Lung (tissue), 11 donors: ENCODE measurements at regions not wholly inside any gene's neighbourhood (a gene's known extent, or its start where the extent isn't known, plus 50 kb on each side); places are given as distances from the start of the nearest gene placed in this dataset.

Experiments
- ATAC-seq: fragments of 200-7000 bp; cut with Tn5 transposase; one replicate; pipeline ENCODE4 v1.9.1; 2020; ENCODE audit warnings: moderate number of reproducible peaks; ENCODE audit not compliant: insufficient read depth, low FRiP score
- DNase-seq, 3 donors: peaks; one replicate each; pipeline ENCODE4 v3.0.0-alpha.2; 2013 to 2017
- H3K27ac ChIP-seq, 2 donors: one replicate each; pipeline ENCODE4 v1.5.1; 2013; ENCODE audit warnings: mild to moderate bottlenecking in 2 of 2, moderate library complexity in 2 of 2, control low read depth in 1 of 2, inconsistent platforms in 1 of 2, low read depth in 1 of 2, low read length in 1 of 2
- H3K27me3 ChIP-seq, 3 donors: one replicate each; pipeline ENCODE4 v1.5.1; 2013; ENCODE audit warnings: low read length in 2 of 3; ENCODE audit not compliant: control insufficient read depth in 3 of 3, insufficient read depth in 3 of 3
- H3K36me3 ChIP-seq, 4 donors: one replicate each; pipeline ENCODE4 v1.5.1; 2013; ENCODE audit warnings: low read length in 4 of 4, mild to moderate bottlenecking in 1 of 4, moderate library complexity in 1 of 4; ENCODE audit not compliant: control insufficient read depth in 4 of 4, insufficient read depth in 4 of 4
- H3K4me1 ChIP-seq, 5 donors: one replicate each; pipeline ENCODE4 v1.5.1; 2013; ENCODE audit warnings: low read length in 5 of 5, mild to moderate bottlenecking in 2 of 5, moderate library complexity in 1 of 5; ENCODE audit not compliant: control insufficient read depth in 5 of 5, insufficient read depth in 5 of 5
- H3K4me3 ChIP-seq: one replicate; pipeline ENCODE4 v1.5.1; 2013; ENCODE audit warnings: mild to moderate bottlenecking, control low read depth, moderate library complexity
- H3K9ac ChIP-seq, 2 donors: one replicate each; pipeline ENCODE4 v1.5.1; 2013; ENCODE audit warnings: low read length in 2 of 2, control low read depth in 1 of 2; ENCODE audit not compliant: insufficient read depth in 1 of 2
- H3K9me3 ChIP-seq, 4 donors: one replicate each; pipeline ENCODE4 v1.5.1; 2013; ENCODE audit warnings: low read length in 3 of 4, mild to moderate bottlenecking in 1 of 4, moderate library complexity in 1 of 4; ENCODE audit not compliant: control insufficient read depth in 4 of 4, insufficient read depth in 3 of 4
- WGBS, 2 donors: extraction: QIAGEN DNeasy Blood & Tissue Kit; methylation state at CpG; one replicate each; pipeline ENCODE4 v1.1.7; 2013; 5-methylcytosine and 5-hydroxymethylcytosine counted together
- TF ChIP-seq, protein P1 (sequence below): IDR thresholded peaks from 2 replicates; pipeline ENCODE4 v1.5.1; 2012; ENCODE audit warnings: mild to moderate bottlenecking; ENCODE audit errors: control extremely low read depth, extremely low read depth
- donor health status: control.
- donor health status: control.
- donor health status: Bipolar disorder and iron deficiency.
- donor health status: healthy.
- donor health status: DM: yes; HTN: yes; CAD: no.

DNA sequence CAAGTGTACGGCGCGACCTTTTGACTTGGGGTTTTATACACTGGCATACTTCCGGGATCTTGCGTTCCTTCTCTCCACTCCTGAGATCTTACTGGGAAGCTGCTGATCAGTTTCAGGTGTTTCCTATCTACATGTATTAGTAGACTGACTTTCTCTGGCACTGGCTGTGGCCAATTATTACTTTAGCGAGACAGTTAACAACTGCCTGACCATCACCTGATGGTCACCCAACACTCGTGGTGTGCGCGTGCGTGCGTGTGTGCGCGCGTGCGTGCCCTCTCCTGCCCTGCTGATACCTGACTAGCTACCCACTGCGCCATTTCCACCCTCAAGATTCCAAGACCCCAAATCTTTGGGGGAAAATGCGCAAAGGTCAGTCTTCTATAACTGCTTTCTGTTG, 249.9 kb downstream of the AEBP2 start:
- Histone ChIP-seq H3K9me3 (no peaks in the 10 kb centered on the region), H3K27ac (no peak overlapping the region), H3K27me3 (no peaks in the 10 kb centered on the region), H3K4me1 (no peaks in the 10 kb centered on the region), H3K9ac (no peak overlapping the region), H3K36me3 (no peaks in the 10 kb centered on the region), H3K4me3 (no peak overlapping the region)
- ATAC-seq (no peak), DNase-seq (no peak)
- 91% methylated on average over 17 of the region's 17 CpGs for WGBS, 2 donors
- TF ChIP-seq, protein P1, sequence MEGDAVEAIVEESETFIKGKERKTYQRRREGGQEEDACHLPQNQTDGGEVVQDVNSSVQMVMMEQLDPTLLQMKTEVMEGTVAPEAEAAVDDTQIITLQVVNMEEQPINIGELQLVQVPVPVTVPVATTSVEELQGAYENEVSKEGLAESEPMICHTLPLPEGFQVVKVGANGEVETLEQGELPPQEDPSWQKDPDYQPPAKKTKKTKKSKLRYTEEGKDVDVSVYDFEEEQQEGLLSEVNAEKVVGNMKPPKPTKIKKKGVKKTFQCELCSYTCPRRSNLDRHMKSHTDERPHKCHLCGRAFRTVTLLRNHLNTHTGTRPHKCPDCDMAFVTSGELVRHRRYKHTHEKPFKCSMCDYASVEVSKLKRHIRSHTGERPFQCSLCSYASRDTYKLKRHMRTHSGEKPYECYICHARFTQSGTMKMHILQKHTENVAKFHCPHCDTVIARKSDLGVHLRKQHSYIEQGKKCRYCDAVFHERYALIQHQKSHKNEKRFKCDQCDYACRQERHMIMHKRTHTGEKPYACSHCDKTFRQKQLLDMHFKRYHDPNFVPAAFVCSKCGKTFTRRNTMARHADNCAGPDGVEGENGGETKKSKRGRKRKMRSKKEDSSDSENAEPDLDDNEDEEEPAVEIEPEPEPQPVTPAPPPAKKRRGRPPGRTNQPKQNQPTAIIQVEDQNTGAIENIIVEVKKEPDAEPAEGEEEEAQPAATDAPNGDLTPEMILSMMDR: no peak

DNA sequence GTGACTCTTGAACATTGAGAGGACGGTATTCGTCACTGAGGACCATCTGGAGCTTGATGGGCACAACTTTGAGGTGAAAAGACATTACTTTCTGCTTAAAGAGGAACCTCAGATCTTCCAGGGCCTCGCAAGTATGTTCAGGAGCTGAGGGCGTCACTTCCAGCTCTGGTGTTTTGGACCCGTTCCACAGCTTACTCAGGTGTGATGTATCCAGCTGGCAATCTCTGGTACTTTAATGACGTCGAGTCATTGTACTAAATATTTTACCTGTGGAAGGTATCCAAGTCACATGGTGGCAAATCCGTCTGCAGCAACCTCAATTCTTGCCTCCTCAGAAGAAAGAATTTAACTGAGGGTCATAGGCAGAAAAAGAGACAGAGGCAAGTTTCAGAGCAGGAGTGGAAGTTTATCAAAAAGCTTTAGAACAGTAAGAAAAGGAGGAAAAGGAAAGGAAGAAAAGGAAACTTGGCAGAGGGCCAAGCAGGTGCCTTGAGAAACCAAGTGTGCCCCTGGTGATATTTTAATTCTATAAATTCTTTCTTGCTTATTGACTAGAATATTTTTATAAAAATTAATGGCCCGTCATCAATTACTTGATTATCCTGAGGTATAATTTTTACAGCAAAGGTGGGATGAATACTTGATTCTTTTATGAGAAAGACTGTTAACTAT, 250.6 kb downstream of the AEBP2 start:
- Histone ChIP-seq H3K27me3 (no peaks in the 10 kb centered on the region), H3K9ac (no peak overlapping the region), H3K4me3 (no peak overlapping the region), H3K4me1 (no peaks in the 10 kb centered on the region), H3K36me3 (no peaks in the 10 kb centered on the region), H3K9me3 (no peaks in the 10 kb centered on the region), H3K27ac (no peak overlapping the region)
- WGBS, 2 donors: 82 to 92% methylated on average over 9 of the region's 9 CpGs
- DNase-seq (no peak), ATAC-seq (no peak)
- TF ChIP-seq, protein P1: no peak

DNA sequence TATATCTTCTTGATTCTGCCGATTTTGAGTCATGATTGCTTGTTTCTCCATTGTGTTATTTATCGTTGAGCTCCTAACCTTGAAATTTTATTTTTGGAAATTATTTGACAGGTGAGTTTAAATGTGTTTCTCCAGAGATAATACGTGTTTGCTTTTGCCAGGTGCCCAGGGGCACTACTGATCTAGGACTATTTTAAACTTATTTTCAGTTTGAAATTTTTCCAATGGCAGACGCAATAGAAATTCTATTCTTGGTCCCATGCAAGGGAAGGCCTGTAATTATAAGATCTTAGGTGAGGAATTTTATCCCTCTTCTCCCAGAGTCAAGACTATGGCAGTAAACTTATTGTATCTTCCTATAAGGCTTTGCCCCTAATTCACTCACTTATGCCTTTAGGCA, 252.8 kb downstream of the AEBP2 start:
- TF ChIP-seq, protein P1: no peak
- Histone ChIP-seq H3K9ac (no peak overlapping the region), H3K4me3 (no peak overlapping the region), H3K4me1 (no peaks in the 10 kb centered on the region), H3K9me3 (no peaks in the 10 kb centered on the region), H3K27ac (no peak overlapping the region), H3K27me3 (no peaks in the 10 kb centered on the region), H3K36me3 (no peaks in the 10 kb centered on the region)
- WGBS, 2 donors: 81 to 95% methylated on average over 4 of the region's 4 CpGs
- DNase-seq (no peak), ATAC-seq (no peak)

DNA sequence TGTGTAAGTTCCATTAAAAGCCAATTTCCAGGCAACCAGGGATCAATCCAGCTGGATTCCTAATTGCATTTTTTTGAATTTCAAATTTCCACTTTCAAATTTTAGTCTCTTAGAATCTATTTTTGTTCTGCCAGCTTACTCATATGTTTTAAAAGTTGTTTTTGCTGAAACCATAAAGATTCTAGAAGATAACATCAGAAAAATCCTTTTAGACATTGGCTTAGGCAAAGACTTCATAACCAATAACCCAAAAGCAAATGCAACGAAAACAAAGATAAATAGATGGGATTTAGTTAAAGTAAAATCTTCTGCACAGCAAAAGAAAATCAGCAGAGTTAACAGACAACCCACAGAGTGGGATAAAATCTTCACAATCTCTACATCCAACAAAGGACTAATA, 253.3 kb downstream of the AEBP2 start:
- TF ChIP-seq, protein P1: no peak
- Histone ChIP-seq H3K27ac (no peak overlapping the region), H3K36me3 (no peaks in the 10 kb centered on the region), H3K27me3 (no peaks in the 10 kb centered on the region), H3K4me3 (no peak overlapping the region), H3K4me1 (no peaks in the 10 kb centered on the region), H3K9me3 (no peaks in the 10 kb centered on the region), H3K9ac (no peak overlapping the region)
- 91 to 92% methylated on average over 1 of the region's 1 CpG for WGBS, 2 donors
- DNase-seq (no peak), ATAC-seq (no peak)
